HEK293 (cell line): ENCODE measurements at regions not wholly inside any gene's neighbourhood (a gene's known extent, or its start where the extent isn't known, plus 50 kb on each side); places are given as distances from the start of the nearest gene placed in this dataset.

Source experiments
- CTCF ChIA-PET: fragments of 350-600 bp; formaldehyde crosslinking; extraction: SDS; loops from one replicate; lab custom pipeline; 2021; ENCODE audit warnings: antibody characterized with exemption; lab: Yijun Ruan, JAX
- POLR2A ChIA-PET: fragments of 300-600 bp; formaldehyde crosslinking; extraction: SDS; loops from one replicate; lab custom pipeline; 2020; ENCODE audit warnings: antibody characterized with exemption, inconsistent platforms; lab: Yijun Ruan, JAX
- H3K27ac ChIP-seq: fragments of 200-500 bp; sonication (Bioruptor generic); 2 replicates; pipeline ENCODE4 v1.5.1; 2014; ENCODE audit warnings: low read depth, low read length, control low read depth, inconsistent platforms; ENCODE audit errors: extremely low read depth
- H3K36me3 ChIP-seq, 2 experiments: fragments of 200-500 bp in 1 of 2; sonication (Bioruptor generic) in 1 of 2; 1 replicate in 1 of 2; 2 replicates in 1 of 2; pipeline ENCODE4 v1.5.1; 2014 to 2017; ENCODE audit warnings: inconsistent platforms in 2 of 2, low read length in 2 of 2; ENCODE audit not compliant: control insufficient read depth in 2 of 2, insufficient read depth in 1 of 2
- H3K4me1 ChIP-seq: fragments of 200-500 bp; sonication (Bioruptor generic); 2 replicates; pipeline ENCODE4 v1.5.1; 2014; ENCODE audit warnings: mild to moderate bottlenecking, low read length, inconsistent platforms; ENCODE audit not compliant: control insufficient read depth, insufficient read depth
- H3K4me3 ChIP-seq: 2 replicates; pipeline ENCODE4 v1.5.1; 2011; ENCODE audit warnings: low read depth, mild to moderate bottlenecking, control low read depth, low read length, moderate library complexity
- H3K9me3 ChIP-seq: fragments of 200-500 bp; sonication (Bioruptor generic); 2 replicates; pipeline ENCODE4 v1.5.1; 2014; ENCODE audit warnings: low read depth, low read length, inconsistent platforms; ENCODE audit not compliant: control insufficient read depth, insufficient read depth
- SCRT1 ChIP-seq: fragments of 450-650 bp; formaldehyde crosslinking; IDR thresholded peaks from 2 replicates; pipeline ENCODE4 v1.5.1; 2016; ENCODE audit warnings: missing biosample characterization, missing genetic modification characterization, borderline replicate concordance
- SETDB1 ChIP-seq: IDR thresholded peaks from one replicate; pipeline ENCODE4 v1.6.1; 2017; ENCODE audit warnings: mild to moderate bottlenecking, low read length, moderate library complexity, mixed read lengths; ENCODE audit not compliant: insufficient read length
- SP3 ChIP-seq: fragments of 450-650 bp; formaldehyde crosslinking; IDR thresholded peaks from 2 replicates; pipeline ENCODE4 v1.5.1; 2016; ENCODE audit warnings: missing biosample characterization, missing genetic modification characterization
- SP7 ChIP-seq: fragments of 450-650 bp; formaldehyde crosslinking; IDR thresholded peaks from 2 replicates; pipeline ENCODE4 v1.5.1; 2016; ENCODE audit warnings: missing biosample characterization, missing genetic modification characterization
- YY2 ChIP-seq: fragments of 450-650 bp; formaldehyde crosslinking; IDR thresholded peaks from 2 replicates; pipeline ENCODE4 v1.5.1; 2016; ENCODE audit warnings: missing biosample characterization, missing genetic modification characterization
- ZNF280D ChIP-seq: fragments of 450-650 bp; formaldehyde crosslinking; IDR thresholded peaks from 2 replicates; pipeline ENCODE4 v1.5.1; 2016; ENCODE audit warnings: missing biosample characterization, missing genetic modification characterization
- ZNF302 ChIP-seq: fragments of 450-650 bp; formaldehyde crosslinking; IDR thresholded peaks from 2 replicates; pipeline ENCODE4 v1.5.1; 2016; ENCODE audit warnings: missing biosample characterization, missing genetic modification characterization, low read depth
- ZNF404 ChIP-seq: fragments of 450-650 bp; formaldehyde crosslinking; IDR thresholded peaks from 2 replicates; pipeline ENCODE4 v1.5.1; 2017; ENCODE audit warnings: missing biosample characterization, missing genetic modification characterization
- ZNF501 ChIP-seq: fragments of 450-650 bp; formaldehyde crosslinking; IDR thresholded peaks from 2 replicates; pipeline ENCODE4 v1.5.1; 2016; ENCODE audit warnings: missing biosample characterization, missing genetic modification characterization
- ZNF544 ChIP-seq: fragments of 450-650 bp; formaldehyde crosslinking; IDR thresholded peaks from 2 replicates; pipeline ENCODE4 v1.5.0; 2017; ENCODE audit warnings: missing biosample characterization, missing genetic modification characterization
- ZNF560 ChIP-seq: fragments of 450-650 bp; formaldehyde crosslinking; IDR thresholded peaks from 2 replicates; pipeline ENCODE4 v1.5.1; 2017; ENCODE audit warnings: missing biosample characterization, missing genetic modification characterization, borderline replicate concordance
- ZNF610 ChIP-seq: fragments of 450-650 bp; formaldehyde crosslinking; IDR thresholded peaks from 2 replicates; pipeline ENCODE4 v1.5.1; 2016; ENCODE audit warnings: missing biosample characterization, missing genetic modification characterization, borderline replicate concordance
- ZNF658 ChIP-seq: fragments of 450-650 bp; formaldehyde crosslinking; IDR thresholded peaks from 2 replicates; pipeline ENCODE4; 2016; ENCODE audit warnings: missing biosample characterization, missing genetic modification characterization
- ZXDB ChIP-seq: fragments of 450-650 bp; formaldehyde crosslinking; IDR thresholded peaks from 2 replicates; pipeline ENCODE4 v1.5.1; 2016; ENCODE audit warnings: missing biosample characterization, missing genetic modification characterization
- TF ChIP-seq, protein P1 (sequence below): fragments of 450-650 bp; formaldehyde crosslinking; IDR thresholded peaks from 2 replicates; pipeline ENCODE4 v1.5.1; 2016; ENCODE audit warnings: missing biosample characterization, missing genetic modification characterization
- TF ChIP-seq, protein P2 (sequence below): sonication (generic); formaldehyde crosslinking; IDR thresholded peaks from 2 replicates; pipeline ENCODE4 v1.8.1; 2022; ENCODE audit warnings: mild to moderate bottlenecking, moderate library complexity, missing genetic modification reagents
- TF ChIP-seq, protein P3 (sequence below): fragments of 450-650 bp; formaldehyde crosslinking; IDR thresholded peaks from 2 replicates; pipeline ENCODE4 v1.5.1; 2017; ENCODE audit warnings: missing biosample characterization, missing genetic modification characterization

- TF ChIP-seq, protein P1, sequence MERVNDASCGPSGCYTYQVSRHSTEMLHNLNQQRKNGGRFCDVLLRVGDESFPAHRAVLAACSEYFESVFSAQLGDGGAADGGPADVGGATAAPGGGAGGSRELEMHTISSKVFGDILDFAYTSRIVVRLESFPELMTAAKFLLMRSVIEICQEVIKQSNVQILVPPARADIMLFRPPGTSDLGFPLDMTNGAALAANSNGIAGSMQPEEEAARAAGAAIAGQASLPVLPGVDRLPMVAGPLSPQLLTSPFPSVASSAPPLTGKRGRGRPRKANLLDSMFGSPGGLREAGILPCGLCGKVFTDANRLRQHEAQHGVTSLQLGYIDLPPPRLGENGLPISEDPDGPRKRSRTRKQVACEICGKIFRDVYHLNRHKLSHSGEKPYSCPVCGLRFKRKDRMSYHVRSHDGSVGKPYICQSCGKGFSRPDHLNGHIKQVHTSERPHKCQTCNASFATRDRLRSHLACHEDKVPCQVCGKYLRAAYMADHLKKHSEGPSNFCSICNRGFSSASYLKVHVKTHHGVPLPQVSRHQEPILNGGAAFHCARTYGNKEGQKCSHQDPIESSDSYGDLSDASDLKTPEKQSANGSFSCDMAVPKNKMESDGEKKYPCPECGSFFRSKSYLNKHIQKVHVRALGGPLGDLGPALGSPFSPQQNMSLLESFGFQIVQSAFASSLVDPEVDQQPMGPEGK (tag by site-specific recombination), result no peak
- no peak for TF ChIP-seq ZNF404 (tag by site-specific recombination)
- no peak for TF ChIP-seq ZNF544 (tag by site-specific recombination)
- TF ChIP-seq ZNF658 (tag by site-specific recombination), result no peak
- TF ChIP-seq ZNF280D, result no peak
- no peak for TF ChIP-seq ZNF501 (tag by site-specific recombination)
- no peak for TF ChIP-seq SETDB1
Measured at GRCh38 chr1:190029441-190029840, 448.2 kb downstream of the BRINP3 start (continued).

- no peak overlapping the region for H3K4me3 ChIP-seq
- TF ChIP-seq YY2 (tag by site-specific recombination), result no peak
- TF ChIP-seq ZNF560 (tag by site-specific recombination), result no peak
- TF ChIP-seq SP7 (tag by site-specific recombination), result no peak
- no peak for TF ChIP-seq ZNF302 (tag by site-specific recombination)
- no peak for TF ChIP-seq ZXDB (tag by site-specific recombination)
- TF ChIP-seq, protein P2, sequence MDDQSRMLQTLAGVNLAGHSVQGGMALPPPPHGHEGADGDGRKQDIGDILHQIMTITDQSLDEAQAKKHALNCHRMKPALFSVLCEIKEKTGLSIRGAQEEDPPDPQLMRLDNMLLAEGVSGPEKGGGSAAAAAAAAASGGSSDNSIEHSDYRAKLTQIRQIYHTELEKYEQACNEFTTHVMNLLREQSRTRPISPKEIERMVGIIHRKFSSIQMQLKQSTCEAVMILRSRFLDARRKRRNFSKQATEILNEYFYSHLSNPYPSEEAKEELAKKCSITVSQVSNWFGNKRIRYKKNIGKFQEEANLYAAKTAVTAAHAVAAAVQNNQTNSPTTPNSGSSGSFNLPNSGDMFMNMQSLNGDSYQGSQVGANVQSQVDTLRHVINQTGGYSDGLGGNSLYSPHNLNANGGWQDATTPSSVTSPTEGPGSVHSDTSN (CRISPR knock-in tag), result no peak
- TF ChIP-seq, protein P3, sequence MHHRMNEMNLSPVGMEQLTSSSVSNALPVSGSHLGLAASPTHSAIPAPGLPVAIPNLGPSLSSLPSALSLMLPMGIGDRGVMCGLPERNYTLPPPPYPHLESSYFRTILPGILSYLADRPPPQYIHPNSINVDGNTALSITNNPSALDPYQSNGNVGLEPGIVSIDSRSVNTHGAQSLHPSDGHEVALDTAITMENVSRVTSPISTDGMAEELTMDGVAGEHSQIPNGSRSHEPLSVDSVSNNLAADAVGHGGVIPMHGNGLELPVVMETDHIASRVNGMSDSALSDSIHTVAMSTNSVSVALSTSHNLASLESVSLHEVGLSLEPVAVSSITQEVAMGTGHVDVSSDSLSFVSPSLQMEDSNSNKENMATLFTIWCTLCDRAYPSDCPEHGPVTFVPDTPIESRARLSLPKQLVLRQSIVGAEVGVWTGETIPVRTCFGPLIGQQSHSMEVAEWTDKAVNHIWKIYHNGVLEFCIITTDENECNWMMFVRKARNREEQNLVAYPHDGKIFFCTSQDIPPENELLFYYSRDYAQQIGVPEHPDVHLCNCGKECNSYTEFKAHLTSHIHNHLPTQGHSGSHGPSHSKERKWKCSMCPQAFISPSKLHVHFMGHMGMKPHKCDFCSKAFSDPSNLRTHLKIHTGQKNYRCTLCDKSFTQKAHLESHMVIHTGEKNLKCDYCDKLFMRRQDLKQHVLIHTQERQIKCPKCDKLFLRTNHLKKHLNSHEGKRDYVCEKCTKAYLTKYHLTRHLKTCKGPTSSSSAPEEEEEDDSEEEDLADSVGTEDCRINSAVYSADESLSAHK (tag by site-specific recombination), result no peak
- no peak for TF ChIP-seq SP3 (tag by site-specific recombination)
- TF ChIP-seq ZNF610 (tag by site-specific recombination), result no peak
- no peak for TF ChIP-seq SCRT1 (tag by site-specific recombination)
- CTCF ChIA-PET, result no interaction called here
- H3K4me1 ChIP-seq, result no peaks in the 10 kb centered on the region
- no peak overlapping the region for H3K27ac ChIP-seq
- H3K36me3 ChIP-seq, result no peaks in the 10 kb centered on the region
- POLR2A ChIA-PET, result no interaction called here
- no peaks in the 10 kb centered on the region for H3K9me3 ChIP-seq
Measured at GRCh38 chr1:190043655-190044054, 434.0 kb downstream of the BRINP3 start.
